Small intestine (tissue), 7 donors: ENCODE measurements at regions not wholly inside any gene's neighbourhood (a gene's known extent, or its start where the extent isn't known, plus 50 kb on each side); places are given as distances from the start of the nearest gene placed in this dataset.
"Not testable (repeated sequence)": the region's sequence is repeated elsewhere in the genome, so short reads cannot be mapped to it uniquely, and the experiment has no call there.

Experiments
- DNase-seq, 2 donors: peaks; one replicate each; pipeline versions ENCODE4 v3.0.0 to v3.0.0-alpha.2; 2013
- FAIRE-seq: peaks from 2 replicates; lab custom pipeline; 2012; peaks lifted over from hg19 to GRCh38; lab: Jason Lieb, UNC
- H3K27ac ChIP-seq, 3 donors: one replicate each; pipeline ENCODE4 v1.5.1; 2013; ENCODE audit warnings: low read length in 2 of 3, mild to moderate bottlenecking in 2 of 3, control low read depth in 1 of 3, inconsistent platforms in 1 of 3, low read depth in 1 of 3, moderate library complexity in 1 of 3
- H3K27me3 ChIP-seq, 3 donors: one replicate each; pipeline ENCODE4 v1.6.1; 2013; ENCODE audit warnings: low read length in 3 of 3, inconsistent platforms in 1 of 3; ENCODE audit not compliant: control insufficient read depth in 3 of 3, insufficient read depth in 3 of 3
- H3K36me3 ChIP-seq, 3 donors: one replicate each; pipeline ENCODE4 v1.6.1; 2013; ENCODE audit warnings: low read length in 3 of 3, inconsistent platforms in 1 of 3, low read depth in 1 of 3, mild to moderate bottlenecking in 1 of 3, moderate library complexity in 1 of 3; ENCODE audit not compliant: control insufficient read depth in 3 of 3, insufficient read depth in 2 of 3
- H3K4me1 ChIP-seq, 3 donors: one replicate each; pipeline ENCODE4 v1.6.1; 2013; ENCODE audit warnings: low read length in 2 of 3, inconsistent platforms in 1 of 3, low read depth in 1 of 3, mild to moderate bottlenecking in 1 of 3, moderate library complexity in 1 of 3; ENCODE audit not compliant: control insufficient read depth in 3 of 3, insufficient read depth in 2 of 3
- H3K4me3 ChIP-seq, 3 donors: one replicate each; pipeline ENCODE4 v1.5.1; 2013; ENCODE audit warnings: low read length in 3 of 3, control low read depth in 1 of 3, inconsistent platforms in 1 of 3, low read depth in 1 of 3, mild to moderate bottlenecking in 1 of 3, moderate library complexity in 1 of 3
- H3K9me3 ChIP-seq, 2 donors: one replicate each; pipeline ENCODE4 v1.6.1; 2013; ENCODE audit warnings: low read depth in 1 of 2, low read length in 1 of 2; ENCODE audit not compliant: control insufficient read depth in 2 of 2, insufficient read depth in 1 of 2
- WGBS, 3 donors: extraction: QIAGEN DNeasy Blood & Tissue Kit; methylation state at CpG; one replicate each; pipeline ENCODE4 v1.1.7; 2013; 5-methylcytosine and 5-hydroxymethylcytosine counted together
- donor health status: healthy with polysubstance abuse.
- donor health status: control.
- donor health status: control.
- donor health status: Bipolar disorder and iron deficiency.
- donor health status: healthy.

- DNase-seq: no peak
- H3K4me1 ChIP-seq: no peaks in the 10 kb centered on the region
- WGBS, 3 donors: 59 to 83% (median 67%) methylated on average over 2 of the region's 2 CpGs
- no peaks in the 10 kb centered on the region for H3K36me3 ChIP-seq
- no peaks in the 10 kb centered on the region for H3K27me3 ChIP-seq
- no peaks in the 10 kb centered on the region for H3K9me3 ChIP-seq
- FAIRE-seq: no peak
- H3K4me3 ChIP-seq: no peak overlapping the region
- H3K27ac ChIP-seq: no peak overlapping the region
Observed at GRCh38 chr20:5397393-5397792, 80.6 kb upstream of the PROKR2 start.

- H3K27me3 ChIP-seq: no peaks in the 10 kb centered on the region
Observed at GRCh38 chr20:5395932-5396727, 79.4 kb upstream of the PROKR2 start.

GRCh38 chr20:5393218-5393870, 76.6 kb upstream of the PROKR2 start:
- H3K9me3 ChIP-seq: no peaks in the 10 kb centered on the region
- H3K4me1 ChIP-seq: no peaks in the 10 kb centered on the region
- no peaks in the 10 kb centered on the region for H3K27me3 ChIP-seq
- H3K4me3 ChIP-seq: no peak overlapping the region
- FAIRE-seq: no peak
- DNase-seq: no peak
- 36 to 53% (median 51%) methylated on average over 3 of the region's 3 CpGs for WGBS, 3 donors
- no peak overlapping the region for H3K27ac ChIP-seq
- H3K36me3 ChIP-seq: no peaks in the 10 kb centered on the region

More at GRCh38 chr20:5395932-5396727, 79.4 kb upstream of the PROKR2 start:
- H3K4me3 ChIP-seq: no peak overlapping the region
- DNase-seq: no peak
- H3K36me3 ChIP-seq: no peaks in the 10 kb centered on the region
- WGBS, 3 donors: 65 to 80% (median 69%) methylated on average over 9 of the region's 9 CpGs
- H3K27ac ChIP-seq: no peak overlapping the region
- H3K4me1 ChIP-seq: no peaks in the 10 kb centered on the region
- FAIRE-seq: no peak
- no peaks in the 10 kb centered on the region for H3K9me3 ChIP-seq

GRCh38 chr20:5390720-5391119, 74.0 kb upstream of the PROKR2 start:
- H3K9me3 ChIP-seq: no peaks in the 10 kb centered on the region
- WGBS, 3 donors: 22 to 55% (median 36%) methylated on average over 3 of the region's 3 CpGs
- DNase-seq (no peak), FAIRE-seq (no peak)
- H3K4me1 ChIP-seq: no peaks in the 10 kb centered on the region
- no peaks in the 10 kb centered on the region for H3K27me3 ChIP-seq
- H3K36me3 ChIP-seq: no peaks in the 10 kb centered on the region
- H3K4me3 ChIP-seq: no peak overlapping the region
- H3K27ac ChIP-seq: no peak overlapping the region

GRCh38 chr20:5386846-5387245, 70.1 kb upstream of the PROKR2 start:
- H3K27ac ChIP-seq, H3K27me3 ChIP-seq, FAIRE-seq, H3K4me1 ChIP-seq, H3K4me3 ChIP-seq, H3K36me3 ChIP-seq, DNase-seq, H3K9me3 ChIP-seq: not testable (repeated sequence)
- 59 to 71% (median 70%) methylated on average over 3 of the region's 3 CpGs for WGBS, 3 donors

GRCh38 chr20:5381527-5381926, 64.8 kb upstream of the PROKR2 start:
- WGBS, 3 donors: 92 to 95% (median 94%) methylated on average over 7 of the region's 7 CpGs
- H3K27me3 ChIP-seq, H3K4me3 ChIP-seq, H3K9me3 ChIP-seq, H3K4me1 ChIP-seq, H3K27ac ChIP-seq, DNase-seq, FAIRE-seq, H3K36me3 ChIP-seq: not testable (repeated sequence)

- Histone ChIP-seq H3K4me1 (no peaks in the 10 kb centered on the region), H3K27me3 (peaks cover 0 to 2% (median 0%) of the 10 kb centered on the region in 3 donors), H3K36me3 (no peaks in the 10 kb centered on the region), H3K9me3 (no peaks in the 10 kb centered on the region), H3K4me3 (no peak overlapping the region), H3K27ac (no peak overlapping the region)
- WGBS, 3 donors: 50 to 62% (median 57%) methylated on average over 1 of the region's 1 CpG
- no peak for DNase-seq
- no peak for FAIRE-seq
Observed at GRCh38 chr20:5377484-5377883, 60.7 kb upstream of the PROKR2 start.

GRCh38 chr20:5376228-5376627, 59.5 kb upstream of the PROKR2 start:
- Histone ChIP-seq H3K36me3 (no peaks in the 10 kb centered on the region), H3K27me3 (peaks cover 0 to 2% (median 0%) of the 10 kb centered on the region in 3 donors), H3K27ac (no peak overlapping the region), H3K4me1 (no peaks in the 10 kb centered on the region), H3K4me3 (no peak overlapping the region), H3K9me3 (no peaks in the 10 kb centered on the region)
- DNase-seq (no peak), FAIRE-seq (no peak)
- WGBS, 3 donors: 77 to 83% (median 81%) methylated on average over 6 of the region's 6 CpGs
